Stimulated activated naive CD8-positive, alpha-beta T cell treated with anti-CD3 and anti-CD28 coated beads, Interleukin-15, Interleukin-2, amounts not matched to agents 100 U/mL and 50 U/mL, for 24 hours (primary cell): ENCODE measurements at regions not wholly inside any gene's neighbourhood (a gene's known extent, or its start where the extent isn't known, plus 50 kb on each side); places are given as distances from the start of the nearest gene placed in this dataset.
"Not testable (repeated sequence)": the region's sequence is repeated elsewhere in the genome, so short reads cannot be mapped to it uniquely, and the experiment has no call there.

ENCODE experiments used
- ATAC-seq: fragments of 150-1000 bp; cut with Tn5 transposase; one replicate; pipeline ENCODE4 v1.10.0; 2021
- DNase-seq: peaks from one replicate; pipeline ENCODE4 v3.0.0; 2021

- ATAC-seq = no peak
- DNase-seq = no peak
Measured at GRCh38 chr7:42722198-42722597, 189.7 kb downstream of the C7orf25 start.

DNA sequence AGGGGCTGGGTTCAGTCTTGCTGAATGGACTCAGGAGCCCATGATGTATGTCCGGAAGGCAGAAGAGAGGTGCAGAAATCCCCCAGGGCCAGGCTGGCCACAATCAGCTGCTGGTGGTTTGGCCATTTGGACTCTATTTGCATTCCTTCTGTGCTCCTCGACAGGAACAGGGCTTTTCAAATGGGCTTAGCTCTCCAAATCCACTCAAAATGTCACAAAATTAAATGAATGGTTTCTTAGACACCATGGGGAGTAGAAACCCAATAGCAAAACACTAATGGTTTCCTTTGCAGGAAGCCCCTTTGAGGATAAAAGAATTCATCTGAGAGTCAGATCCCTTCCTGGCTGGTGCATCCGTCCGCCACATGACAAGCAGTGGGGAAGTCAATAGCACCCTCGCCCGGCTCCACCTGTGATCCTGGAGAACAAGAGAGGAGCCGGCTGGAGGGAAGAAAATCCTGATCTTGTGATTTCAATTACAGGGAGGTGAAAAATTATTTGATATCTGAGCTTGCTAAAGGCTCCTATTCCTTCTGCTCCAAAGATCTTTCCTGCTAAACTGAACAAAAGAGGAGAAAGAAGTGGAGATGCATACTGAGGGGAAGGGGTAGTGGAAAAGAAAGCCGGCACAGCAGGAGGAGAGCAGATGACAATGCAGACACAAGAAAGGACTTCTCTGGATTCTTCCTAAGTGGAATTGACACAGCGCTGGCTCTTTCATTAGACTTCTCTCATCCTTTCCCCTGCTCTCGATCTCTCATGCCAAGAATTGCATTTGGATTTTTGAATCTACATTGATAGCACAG is 190.7 kb downstream of the C7orf25 start:
- DNase-seq (no peak), ATAC-seq (no peak)

GRCh38 chr7:42720012-42720411 is 191.9 kb downstream of the C7orf25 start:
- DNase-seq (no peak), ATAC-seq (no peak)

GRCh38 chr7:42718466-42718865 is 193.4 kb downstream of the C7orf25 start:
- DNase-seq, ATAC-seq: not testable (repeated sequence)

- ATAC-seq = no peak
- no peak for DNase-seq
Measured at GRCh38 chr7:42714356-42714755, 197.5 kb downstream of the C7orf25 start.

DNA sequence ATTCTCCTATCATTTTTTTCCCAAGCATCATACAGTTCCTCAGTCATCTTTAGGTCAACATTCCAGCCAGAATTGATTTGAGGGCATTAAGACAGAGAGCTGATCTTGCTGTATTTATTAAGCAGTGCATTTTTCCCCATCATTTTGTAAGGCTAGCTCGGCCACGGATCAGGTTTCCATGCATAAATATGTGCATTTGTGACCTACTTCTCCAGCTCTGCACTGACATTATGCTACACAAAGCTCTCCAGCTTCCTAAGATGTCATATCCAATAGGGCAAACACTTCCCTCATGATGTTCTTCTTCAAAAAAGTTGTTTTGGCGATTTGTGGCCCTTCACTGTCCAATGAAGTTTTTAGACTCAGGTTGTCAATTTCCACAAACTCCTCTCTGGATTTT is 202.6 kb downstream of the C7orf25 start:
- ATAC-seq (no peak), DNase-seq (no peak)

- DNase-seq (no peak), ATAC-seq (no peak)
Measured at GRCh38 chr7:42704710-42705109, 207.2 kb downstream of the C7orf25 start.

DNA sequence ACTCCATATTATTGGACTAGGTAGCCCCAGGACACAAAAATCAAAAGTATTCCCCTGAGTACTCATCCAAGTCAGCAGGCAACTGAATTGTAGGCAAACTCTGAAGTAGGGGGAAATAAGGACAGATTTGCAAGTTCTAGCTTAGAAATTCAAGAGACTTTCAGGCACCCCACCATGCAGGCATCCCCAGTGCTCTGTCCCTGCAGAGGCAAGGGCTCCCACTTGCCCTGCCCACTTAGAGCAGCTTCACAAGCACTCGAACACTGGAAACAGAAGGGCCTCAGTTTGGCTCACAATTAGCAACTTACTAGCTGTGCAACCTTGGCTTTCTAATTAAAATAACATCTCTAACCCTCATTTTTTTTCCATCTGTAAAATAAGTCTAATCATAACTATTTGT is 209.2 kb downstream of the C7orf25 start:
- DNase-seq = no peak

GRCh38 chr7:42700406-42701327 is 211.2 kb downstream of the C7orf25 start:
- DNase-seq = no peak

More for the DNA sequence above, 209.2 kb downstream of the C7orf25 start:
- ATAC-seq = no peak

GRCh38 chr7:42699380-42700178 is 212.3 kb downstream of the C7orf25 start:
- ATAC-seq (no peak), DNase-seq (no peak)

More at GRCh38 chr7:42700406-42701327, 211.2 kb downstream of the C7orf25 start:
- no peak for ATAC-seq

- no peak for ATAC-seq
- no peak for DNase-seq
Measured at GRCh38 chr7:42698600-42699374, 213.1 kb downstream of the C7orf25 start.

DNA sequence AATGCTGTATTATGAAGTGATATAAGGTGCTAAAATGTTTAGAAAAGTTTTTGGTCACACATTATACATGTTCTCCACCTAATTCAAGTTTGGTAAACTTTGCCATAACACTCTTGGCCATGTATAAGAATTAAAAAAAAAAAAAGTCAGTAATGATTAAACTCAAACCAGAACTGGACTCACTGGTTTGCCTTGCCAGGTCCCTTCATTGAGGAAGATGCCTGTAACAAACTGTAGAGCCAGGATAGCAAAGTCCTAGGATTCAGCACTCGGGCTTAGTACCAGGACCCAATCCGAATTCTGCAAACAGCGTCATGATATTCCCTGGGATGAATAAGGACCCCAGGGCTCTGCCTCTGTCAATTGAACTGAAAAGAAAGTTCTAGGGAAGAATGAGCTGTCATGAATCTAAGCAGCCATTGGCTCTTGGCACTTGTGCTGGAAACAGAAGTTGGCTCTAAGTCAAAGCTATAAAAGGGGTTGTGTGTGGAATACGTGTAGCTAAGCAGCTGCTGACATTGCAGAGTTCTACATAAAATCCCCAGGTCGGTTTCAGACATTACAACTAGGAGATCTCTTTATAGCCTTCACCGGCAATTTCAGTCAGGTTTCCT is 216.9 kb downstream of the C7orf25 start:
- no peak for DNase-seq
- ATAC-seq = no peak

DNA sequence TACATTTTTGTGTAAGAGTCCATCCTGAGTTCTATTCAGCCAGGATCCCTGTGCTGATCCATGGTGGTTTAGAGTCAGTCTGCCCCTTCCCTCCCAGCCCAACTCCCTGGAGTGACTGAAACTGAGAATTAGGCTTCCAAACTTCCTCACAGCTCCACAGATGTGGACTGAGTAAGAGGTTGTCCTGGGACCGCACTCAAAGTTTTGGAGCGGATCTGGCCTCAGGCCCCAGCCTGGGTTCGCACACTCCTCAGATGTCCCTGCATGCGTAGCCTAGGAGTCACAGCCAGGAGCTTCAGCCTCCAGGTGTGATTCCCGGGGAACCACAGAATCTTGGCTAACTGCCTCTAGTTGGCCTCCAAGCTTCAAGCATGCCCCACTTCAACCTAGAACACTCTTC is 218.1 kb downstream of the C7orf25 start:
- ATAC-seq = no peak
- DNase-seq = no peak

- ATAC-seq = no peak
- DNase-seq = no peak
Measured at GRCh38 chr7:42692621-42693020, 219.2 kb downstream of the C7orf25 start.

GRCh38 chr7:42690794-42691639 is 220.9 kb downstream of the C7orf25 start:
- ATAC-seq (no peak), DNase-seq (no peak)

GRCh38 chr7:42689626-42690025 is 222.2 kb downstream of the C7orf25 start:
- no peak for DNase-seq

GRCh38 chr7:42688056-42688371 is 223.9 kb downstream of the C7orf25 start:
- ATAC-seq = no peak
- no peak for DNase-seq

More at GRCh38 chr7:42689626-42690025, 222.2 kb downstream of the C7orf25 start:
- ATAC-seq = no peak

GRCh38 chr7:42687211-42688055 is 224.4 kb downstream of the C7orf25 start:
- DNase-seq (no peak), ATAC-seq (no peak)

DNA sequence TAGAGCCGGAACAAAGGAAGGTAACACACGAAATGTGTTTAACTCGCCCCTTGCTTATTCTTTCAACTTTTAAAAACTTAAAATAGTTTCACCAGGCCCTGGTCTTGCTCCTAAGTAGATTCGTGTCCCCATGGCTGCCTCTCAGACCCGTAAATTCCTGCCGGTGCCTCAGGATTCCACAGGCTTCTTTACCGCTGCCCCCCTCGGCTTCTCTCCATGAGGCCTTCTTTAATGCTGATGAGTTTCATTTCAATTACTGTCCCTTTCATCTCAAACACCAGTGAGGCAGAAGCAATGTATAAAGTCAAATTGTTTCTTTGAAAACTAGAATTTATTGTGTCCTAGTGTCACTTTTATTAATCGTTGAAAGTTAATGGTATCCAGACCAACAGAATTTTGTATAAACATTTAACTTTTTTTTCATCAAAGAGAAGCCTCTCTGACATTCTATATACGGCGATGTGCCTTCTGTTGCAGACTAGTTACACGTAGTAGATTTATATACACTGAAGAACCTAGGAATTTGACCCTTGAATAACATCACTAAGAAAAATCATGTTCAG is 225.2 kb downstream of the C7orf25 start:
- no peak for DNase-seq
- ATAC-seq = no peak
